ENCODE measurements at regions not wholly inside any gene's neighbourhood (a gene's known extent, or its start where the extent isn't known, plus 50 kb on each side); places are given as distances from the start of the nearest gene placed in this dataset.

GRCh38 chr2:122747670-122748069 lies 992.2 kb downstream of the TSN start:
- TF ChIP-seq CTCF (IDR thresholded peaks at IDR 0.05) (no peak), POLR2AphosphoS5 (IDR thresholded peaks at IDR 0.05) (no peak), POLR2A (IDR thresholded peaks at IDR 0.05) (no peak), EP300 (IDR thresholded peaks at IDR 0.05) (no peak)

Measured in gastroesophageal sphincter (tissue), 3 donors.